GM12891 (cell line): ENCODE measurements at regions not wholly inside any gene's neighbourhood (a gene's known extent, or its start where the extent isn't known, plus 50 kb on each side); places are given as distances from the start of the nearest gene placed in this dataset.

Source experiments
- PAX5 ChIP-seq: IDR thresholded peaks from 2 replicates; pipeline ENCODE4 v1.6.1; 2011; ENCODE audit warnings: low read length, moderate library complexity, mild to moderate bottlenecking; ENCODE audit not compliant: insufficient read depth, severe bottlenecking
- POLR2A ChIP-seq: IDR thresholded peaks from 2 replicates; pipeline ENCODE4 v1.6.1; 2011; ENCODE audit warnings: low read depth, low read length, control low read depth
- POLR2AphosphoS5 ChIP-seq: IDR thresholded peaks from 2 replicates; pipeline ENCODE4 v1.6.1; 2011; ENCODE audit warnings: low read depth, low read length, control low read depth
- SPI1 ChIP-seq: IDR thresholded peaks from 2 replicates; pipeline ENCODE4 v1.6.1; 2011; ENCODE audit warnings: low read depth, low read length, control low read depth
- TAF1 ChIP-seq: IDR thresholded peaks from 2 replicates; pipeline ENCODE4 v1.6.1; 2011; ENCODE audit warnings: low read depth, low read length, control low read depth

DNA sequence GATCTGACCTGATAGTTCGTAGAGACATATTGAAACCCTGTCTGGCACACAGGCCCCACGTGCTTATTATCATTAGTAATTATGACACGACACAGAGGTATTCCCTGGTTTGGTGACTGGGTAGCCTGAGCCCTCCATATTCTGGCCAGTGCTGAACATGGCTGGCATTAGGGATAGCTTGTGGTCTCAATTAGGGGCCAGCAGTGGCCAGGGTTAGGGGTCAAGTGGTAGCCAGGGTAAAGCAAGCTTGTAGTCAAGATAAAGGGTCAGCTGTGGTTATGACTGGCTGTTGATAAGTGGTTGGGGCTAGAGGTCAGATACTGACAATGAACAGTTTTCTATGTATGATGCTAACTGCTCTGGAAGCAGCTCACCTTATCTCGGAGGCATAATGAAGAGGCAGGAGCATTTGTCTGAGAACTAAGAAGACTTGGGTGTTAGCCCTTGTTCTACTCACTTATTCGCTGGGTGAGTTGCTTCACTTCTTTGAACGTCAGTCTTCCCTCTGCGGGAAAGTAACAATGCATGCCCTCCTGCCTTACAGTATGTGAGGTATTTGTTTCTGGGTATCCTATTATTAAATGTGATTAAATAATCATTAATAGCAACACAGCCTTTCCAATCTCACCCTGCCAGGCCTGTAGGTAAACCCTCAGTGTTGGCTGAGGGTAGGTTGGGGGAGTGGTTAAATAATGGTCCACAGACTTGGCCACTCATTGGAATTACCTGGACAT is 66.7 kb downstream of the VEGFA start:
- TF ChIP-seq PAX5 (no peak), POLR2A (no peak), TAF1 (no peak), POLR2AphosphoS5 (no peak), SPI1 (no peak)
